ENCODE measurements at regions not wholly inside any gene's neighbourhood (a gene's known extent, or its start where the extent isn't known, plus 50 kb on each side); places are given as distances from the start of the nearest gene placed in this dataset.

DNA sequence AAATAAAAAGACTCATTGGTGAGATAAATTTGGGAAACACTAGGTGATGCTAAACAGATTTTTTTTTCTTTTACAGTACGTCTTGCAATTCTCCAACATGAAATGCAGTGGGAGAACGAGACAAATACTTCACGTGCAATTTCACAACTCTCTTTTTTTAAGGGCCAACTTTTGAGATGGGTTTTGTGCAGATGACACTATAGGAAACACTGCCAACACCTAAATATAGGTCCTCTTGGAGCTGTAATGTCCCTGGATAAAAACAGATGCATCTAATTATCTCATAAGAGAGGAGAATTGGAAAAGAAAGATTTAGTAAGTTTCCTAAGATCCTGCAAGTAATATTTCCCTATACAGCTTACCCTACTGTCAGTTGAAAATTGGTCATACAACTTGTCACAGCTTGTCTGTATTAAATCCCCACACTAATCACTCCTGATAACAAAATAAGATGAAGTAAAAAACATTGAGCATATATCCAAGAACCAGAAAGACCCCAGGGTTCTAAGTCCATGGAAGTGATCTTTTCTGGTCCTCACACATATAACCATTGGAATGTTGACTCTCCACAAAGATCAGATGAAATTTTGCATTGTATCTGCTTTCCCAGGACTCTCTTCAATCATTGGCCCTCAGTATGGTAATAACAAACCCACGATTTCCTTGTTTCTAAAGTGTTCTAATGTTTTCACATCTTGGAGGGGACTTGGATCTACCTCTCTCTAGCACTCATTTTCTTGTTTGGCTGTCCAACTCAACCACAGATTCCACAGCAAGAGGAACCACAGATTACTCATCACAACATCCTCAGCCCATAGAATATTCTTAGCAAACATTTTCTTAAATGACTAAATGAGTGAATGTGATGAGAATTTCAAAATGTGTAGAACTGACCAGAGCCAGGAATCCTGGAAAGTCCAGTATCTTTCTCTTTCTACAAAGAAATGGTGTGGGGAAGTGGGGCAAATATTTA is 769.4 kb upstream of the USP15 start:
- TF ChIP-seq, protein P1, sequence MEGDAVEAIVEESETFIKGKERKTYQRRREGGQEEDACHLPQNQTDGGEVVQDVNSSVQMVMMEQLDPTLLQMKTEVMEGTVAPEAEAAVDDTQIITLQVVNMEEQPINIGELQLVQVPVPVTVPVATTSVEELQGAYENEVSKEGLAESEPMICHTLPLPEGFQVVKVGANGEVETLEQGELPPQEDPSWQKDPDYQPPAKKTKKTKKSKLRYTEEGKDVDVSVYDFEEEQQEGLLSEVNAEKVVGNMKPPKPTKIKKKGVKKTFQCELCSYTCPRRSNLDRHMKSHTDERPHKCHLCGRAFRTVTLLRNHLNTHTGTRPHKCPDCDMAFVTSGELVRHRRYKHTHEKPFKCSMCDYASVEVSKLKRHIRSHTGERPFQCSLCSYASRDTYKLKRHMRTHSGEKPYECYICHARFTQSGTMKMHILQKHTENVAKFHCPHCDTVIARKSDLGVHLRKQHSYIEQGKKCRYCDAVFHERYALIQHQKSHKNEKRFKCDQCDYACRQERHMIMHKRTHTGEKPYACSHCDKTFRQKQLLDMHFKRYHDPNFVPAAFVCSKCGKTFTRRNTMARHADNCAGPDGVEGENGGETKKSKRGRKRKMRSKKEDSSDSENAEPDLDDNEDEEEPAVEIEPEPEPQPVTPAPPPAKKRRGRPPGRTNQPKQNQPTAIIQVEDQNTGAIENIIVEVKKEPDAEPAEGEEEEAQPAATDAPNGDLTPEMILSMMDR (IDR thresholded peaks at IDR 0.05; ENCODE audit: poor library complexity, severe bottlenecking): no peak
- TF ChIP-seq, protein P2, sequence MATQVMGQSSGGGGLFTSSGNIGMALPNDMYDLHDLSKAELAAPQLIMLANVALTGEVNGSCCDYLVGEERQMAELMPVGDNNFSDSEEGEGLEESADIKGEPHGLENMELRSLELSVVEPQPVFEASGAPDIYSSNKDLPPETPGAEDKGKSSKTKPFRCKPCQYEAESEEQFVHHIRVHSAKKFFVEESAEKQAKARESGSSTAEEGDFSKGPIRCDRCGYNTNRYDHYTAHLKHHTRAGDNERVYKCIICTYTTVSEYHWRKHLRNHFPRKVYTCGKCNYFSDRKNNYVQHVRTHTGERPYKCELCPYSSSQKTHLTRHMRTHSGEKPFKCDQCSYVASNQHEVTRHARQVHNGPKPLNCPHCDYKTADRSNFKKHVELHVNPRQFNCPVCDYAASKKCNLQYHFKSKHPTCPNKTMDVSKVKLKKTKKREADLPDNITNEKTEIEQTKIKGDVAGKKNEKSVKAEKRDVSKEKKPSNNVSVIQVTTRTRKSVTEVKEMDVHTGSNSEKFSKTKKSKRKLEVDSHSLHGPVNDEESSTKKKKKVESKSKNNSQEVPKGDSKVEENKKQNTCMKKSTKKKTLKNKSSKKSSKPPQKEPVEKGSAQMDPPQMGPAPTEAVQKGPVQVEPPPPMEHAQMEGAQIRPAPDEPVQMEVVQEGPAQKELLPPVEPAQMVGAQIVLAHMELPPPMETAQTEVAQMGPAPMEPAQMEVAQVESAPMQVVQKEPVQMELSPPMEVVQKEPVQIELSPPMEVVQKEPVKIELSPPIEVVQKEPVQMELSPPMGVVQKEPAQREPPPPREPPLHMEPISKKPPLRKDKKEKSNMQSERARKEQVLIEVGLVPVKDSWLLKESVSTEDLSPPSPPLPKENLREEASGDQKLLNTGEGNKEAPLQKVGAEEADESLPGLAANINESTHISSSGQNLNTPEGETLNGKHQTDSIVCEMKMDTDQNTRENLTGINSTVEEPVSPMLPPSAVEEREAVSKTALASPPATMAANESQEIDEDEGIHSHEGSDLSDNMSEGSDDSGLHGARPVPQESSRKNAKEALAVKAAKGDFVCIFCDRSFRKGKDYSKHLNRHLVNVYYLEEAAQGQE (IDR thresholded peaks at IDR 0.05; ENCODE audit: borderline replicate concordance): no peak
- TF ChIP-seq EP300 (conservative IDR thresholded peaks at IDR 0.05; ENCODE audit: poor library complexity, severe bottlenecking): no peak
- TF ChIP-seq RAD21 (conservative IDR thresholded peaks at IDR 0.05): no peak
- TF ChIP-seq EZH2 (IDR thresholded peaks at IDR 0.05; ENCODE audit: borderline replicate concordance, insufficient read depth, low read length, poor library complexity, severe bottlenecking): no peak
- TF ChIP-seq POLR2AphosphoS5 (IDR thresholded peaks at IDR 0.05): no peak
- no peak for TF ChIP-seq MXI1 (conservative IDR thresholded peaks at IDR 0.05; ENCODE audit: poor library complexity, severe bottlenecking)
- TF ChIP-seq TAF1 (IDR thresholded peaks at IDR 0.05; ENCODE audit: low read depth): no peak

Data from neural cell (in vitro differentiated cells).